GM21390 (cell line): ENCODE measurements at regions not wholly inside any gene's neighbourhood (a gene's known extent, or its start where the extent isn't known, plus 50 kb on each side); places are given as distances from the start of the nearest gene placed in this dataset.
"Not testable (repeated sequence)": the region's sequence is repeated elsewhere in the genome, so short reads cannot be mapped to it uniquely, and the experiment has no call there.

Source experiments
- ATAC-seq: cut with Tn5 transposase; IDR thresholded peaks from one replicate; pipeline ENCODE4 v1.9.1; 2021; ENCODE audit not compliant: unreplicated experiment

GRCh38 chr3:181549266-181549665 is 162.5 kb upstream of the SOX2 start:
- no peak for ATAC-seq

- no peak for ATAC-seq
Observed at GRCh38 chr3:181541414-181541813, 170.3 kb upstream of the SOX2 start.

GRCh38 chr3:181534781-181535221 is 176.9 kb upstream of the SOX2 start:
- ATAC-seq, result no peak

- no peak for ATAC-seq
Observed at GRCh38 chr3:181533811-181534210, 177.9 kb upstream of the SOX2 start.

GRCh38 chr3:181530584-181530983 is 181.1 kb upstream of the SOX2 start:
- no peak for ATAC-seq

- no peak for ATAC-seq
Observed at GRCh38 chr3:181521831-181522230, 189.9 kb upstream of the SOX2 start.

GRCh38 chr3:181518222-181518621 is 193.5 kb upstream of the SOX2 start:
- ATAC-seq, result no peak

- no peak for ATAC-seq
Observed at GRCh38 chr3:181512787-181513186, 198.9 kb upstream of the SOX2 start.

GRCh38 chr3:181510500-181510899 is 201.2 kb upstream of the SOX2 start:
- no peak for ATAC-seq

- no peak for ATAC-seq
Observed at GRCh38 chr3:181497358-181497757, 214.4 kb upstream of the SOX2 start.

GRCh38 chr3:181493423-181493822 is 218.3 kb upstream of the SOX2 start:
- no peak for ATAC-seq

- ATAC-seq, result no peak
Observed at GRCh38 chr3:181488536-181488935, 223.2 kb upstream of the SOX2 start.

- ATAC-seq, result no peak
Observed at GRCh38 chr3:181487236-181487978, 224.3 kb upstream of the SOX2 start.

GRCh38 chr3:181486141-181486885 is 225.4 kb upstream of the SOX2 start:
- no peak for ATAC-seq

- ATAC-seq, result no peak
Observed at GRCh38 chr3:181484026-181484425, 227.7 kb upstream of the SOX2 start.

GRCh38 chr3:181475146-181475545 is 236.6 kb upstream of the SOX2 start:
- ATAC-seq, result not testable (repeated sequence)

- no peak for ATAC-seq
Observed at GRCh38 chr3:181470349-181470748, 241.4 kb upstream of the SOX2 start.

GRCh38 chr3:181464033-181464694 is 247.6 kb upstream of the SOX2 start:
- ATAC-seq, result no peak

GRCh38 chr3:181461381-181461780 is 250.3 kb upstream of the SOX2 start:
- ATAC-seq, result no peak

GRCh38 chr3:181459516-181459915 is 252.2 kb upstream of the SOX2 start:
- ATAC-seq, result no peak

GRCh38 chr3:181458857-181459256 is 252.9 kb upstream of the SOX2 start:
- ATAC-seq, result no peak

- no peak for ATAC-seq
Observed at GRCh38 chr3:181457756-181458155, 254.0 kb upstream of the SOX2 start.
